HG02623 (cell line): ENCODE measurements at regions not wholly inside any gene's neighbourhood (a gene's known extent, or its start where the extent isn't known, plus 50 kb on each side); places are given as distances from the start of the nearest gene placed in this dataset.

Experiments
- ATAC-seq: cut with Tn5 transposase; IDR thresholded peaks from one replicate; pipeline ENCODE4 v1.9.1; 2021; ENCODE audit warnings: moderate library complexity; ENCODE audit not compliant: unreplicated experiment

GRCh38 chr3:10583798-10584708 lies 78.7 kb upstream of the ATP2B2 start:
- ATAC-seq = no peak

GRCh38 chr3:10585945-10586344 lies 80.6 kb upstream of the ATP2B2 start:
- ATAC-seq = no peak

GRCh38 chr3:10594915-10595314 lies 89.5 kb upstream of the ATP2B2 start:
- ATAC-seq = no peak

- ATAC-seq = no peak
These were observed 91.5 kb upstream of the ATP2B2 start for GRCh38 chr3:10596746-10597448.

- no peak for ATAC-seq
These were observed 92.3 kb upstream of the ATP2B2 start for GRCh38 chr3:10597733-10598132.

GRCh38 chr3:10599017-10599416 lies 93.6 kb upstream of the ATP2B2 start:
- no peak for ATAC-seq

GRCh38 chr3:10599444-10599843 lies 94.1 kb upstream of the ATP2B2 start:
- no peak for ATAC-seq

GRCh38 chr3:10600296-10600714 lies 94.9 kb upstream of the ATP2B2 start:
- no peak for ATAC-seq

- no peak for ATAC-seq
These were observed 95.3 kb upstream of the ATP2B2 start for GRCh38 chr3:10600726-10601125.

GRCh38 chr3:10601151-10601856 lies 95.9 kb upstream of the ATP2B2 start:
- ATAC-seq = no peak

- no peak for ATAC-seq
These were observed 96.5 kb upstream of the ATP2B2 start for GRCh38 chr3:10601857-10602230.

- no peak for ATAC-seq
These were observed 96.9 kb upstream of the ATP2B2 start for GRCh38 chr3:10602271-10602670.

- no peak for ATAC-seq
These were observed 97.7 kb upstream of the ATP2B2 start for GRCh38 chr3:10602769-10603768.

- no peak for ATAC-seq
These were observed 103.7 kb upstream of the ATP2B2 start for GRCh38 chr3:10609134-10609533.

- no peak for ATAC-seq
These were observed 108.8 kb upstream of the ATP2B2 start for GRCh38 chr3:10614168-10614567.

- no peak for ATAC-seq
These were observed 110.3 kb upstream of the ATP2B2 start for GRCh38 chr3:10615715-10616114.

- ATAC-seq = no peak
These were observed 110.9 kb upstream of the ATP2B2 start for GRCh38 chr3:10616321-10616720.

- no peak for ATAC-seq
These were observed 114.8 kb upstream of the ATP2B2 start for GRCh38 chr3:10619989-10620832.

- no peak for ATAC-seq
These were observed 115.4 kb upstream of the ATP2B2 start for GRCh38 chr3:10620833-10621082.
